PC-9 (cell line): ENCODE measurements at regions not wholly inside any gene's neighbourhood (a gene's known extent, or its start where the extent isn't known, plus 50 kb on each side); places are given as distances from the start of the nearest gene placed in this dataset.

Source experiments
- BruUV-seq: library from RNA; stranded (reverse); fragments of 400-500 nt; replicated peaks from 2 replicates; lab custom pipeline; 2021; lab: Mats Ljungman, UMichigan
- CTCF ChIA-PET: fragments of 300-600 bp; sonication (Branson Sonifier 250); formaldehyde crosslinking; loops from one replicate; lab custom pipeline; 2022; ENCODE audit warnings: antibody characterized with exemption; lab: Charles Lee
- POLR2A ChIA-PET: fragments of 300-600 bp; sonication (Branson Sonifier 250); formaldehyde crosslinking; loops from one replicate; lab custom pipeline; 2022; ENCODE audit warnings: antibody characterized with exemption; ENCODE audit not compliant: unreplicated experiment; lab: Charles Lee
- DNase-seq, 2 experiments: peaks; one replicate each; pipeline versions ENCODE4 v3.0.0 to v3.0.0-alpha.2; 2015 to 2022; ENCODE audit warnings: mixed read lengths in 1 of 2
- H2AFZ ChIP-seq: fragments of 200-600 bp; sonication (generic); 2 replicates; pipeline ENCODE4 v1.8.1; 2017; ENCODE audit warnings: antibody characterized with exemption
- H3F3A ChIP-seq: fragments of 200-600 bp; sonication (generic); 2 replicates; pipeline ENCODE4 v1.8.1; 2017; ENCODE audit warnings: antibody characterized with exemption, mild to moderate bottlenecking, low read depth; ENCODE audit not compliant: insufficient read depth
- H3K27ac ChIP-seq: fragments of 200-600 bp; sonication (generic); 2 replicates; pipeline ENCODE4 v1.6.1; 2016; ENCODE audit warnings: mixed run types
- H3K27me3 ChIP-seq: fragments of 200-600 bp; sonication (generic); 2 replicates; pipeline ENCODE4 v1.6.1; 2016; ENCODE audit warnings: low read depth, mixed run types; ENCODE audit not compliant: insufficient read depth
- H3K36me3 ChIP-seq: fragments of 200-600 bp; sonication (generic); 2 replicates; pipeline ENCODE4 v1.6.1; 2016; ENCODE audit warnings: low read depth, mixed run types
- H3K4me1 ChIP-seq: fragments of 200-600 bp; sonication (generic); replicated peaks from 2 replicates; pipeline ENCODE4 v1.6.1; 2016; ENCODE audit warnings: mixed run types; ENCODE audit not compliant: insufficient read depth
- H3K4me2 ChIP-seq: fragments of 200-600 bp; sonication (generic); 2 replicates; pipeline ENCODE4 v1.6.1; 2017; ENCODE audit warnings: mixed run types
- H3K4me3 ChIP-seq: fragments of 200-600 bp; sonication (generic); 2 replicates; pipeline ENCODE4 v1.6.1; 2016; ENCODE audit warnings: mixed run types
- H3K79me2 ChIP-seq: fragments of 200-600 bp; sonication (generic); 2 replicates; pipeline ENCODE4 v1.6.1; 2017; ENCODE audit warnings: low read depth, mixed run types
- H3K9me2 ChIP-seq: fragments of 200-600 bp; sonication (generic); 2 replicates; pipeline ENCODE4 v1.8.1; 2017; ENCODE audit warnings: mild to moderate bottlenecking; ENCODE audit not compliant: insufficient read depth
- H3K9me3 ChIP-seq: fragments of 200-600 bp; sonication (generic); 2 replicates; pipeline ENCODE4 v1.8.1; 2016; ENCODE audit warnings: low read depth; ENCODE audit not compliant: insufficient read depth
- H4K20me1 ChIP-seq: fragments of 200-600 bp; sonication (generic); 2 replicates; pipeline ENCODE4 v1.8.1; 2017; ENCODE audit not compliant: insufficient read depth
- CTCF ChIP-seq: fragments of 200-600 bp; sonication (generic); conservative IDR thresholded peaks from 2 replicates; pipeline ENCODE4 v1.6.1; 2017; ENCODE audit warnings: mixed run types, antibody characterized with exemption, mild to moderate bottlenecking, moderate library complexity
- EZH2 ChIP-seq: fragments of 200-600 bp; sonication (generic); IDR thresholded peaks from 2 replicates; pipeline ENCODE4 v1.8.0; 2017; ENCODE audit warnings: antibody characterized with exemption, low read depth
- intact Hi-C: fragments of 100-400 bp; cut with micrococcal nuclease; formaldehyde crosslinking; loops from one replicate; pipeline ENCODE4 v1.10.0; 2022; ENCODE audit not compliant: unreplicated experiment

- Histone ChIP-seq H3K4me2 (no peak overlapping the region), H4K20me1 (no peaks in the 10 kb centered on the region; the same call in 1 of the 2 replicates), H2AFZ (no peak overlapping the region), H3K9me3 (no peaks in the 10 kb centered on the region), H3K9me2 (no peaks in the 10 kb centered on the region), H3F3A (no peaks in the 10 kb centered on the region), H3K27me3 (peaks cover 46% of the 10 kb centered on the region), H3K4me3 (no peak overlapping the region), H3K27ac (no peak overlapping the region), H3K4me1 (no peaks in the 10 kb centered on the region), H3K79me2 (no peaks in the 10 kb centered on the region), H3K36me3 (no peaks in the 10 kb centered on the region)
- DNase-seq, result no peak
- no TSS peak for BruUV-seq
- POLR2A ChIA-PET, result no interaction called here
- CTCF ChIA-PET, result no interaction called here
- intact Hi-C loops, result no loop called here
- TF ChIP-seq EZH2, result no peak
- no peak for TF ChIP-seq CTCF
Observed at GRCh38 chr11:115774756-115775155, 270.5 kb upstream of the CADM1 start.

- Histone ChIP-seq H3K4me3 (no peak overlapping the region), H3K4me1 (no peaks in the 10 kb centered on the region), H3K27ac (no peak overlapping the region), H2AFZ (no peak overlapping the region), H4K20me1 (no peaks in the 10 kb centered on the region; the same call in 1 of the 2 replicates), H3K36me3 (no peaks in the 10 kb centered on the region), H3F3A (no peaks in the 10 kb centered on the region), H3K4me2 (no peak overlapping the region), H3K79me2 (no peaks in the 10 kb centered on the region), H3K27me3 (peaks cover 29% of the 10 kb centered on the region; the same call in 1 of the 2 replicates), H3K9me2 (no peaks in the 10 kb centered on the region), H3K9me3 (no peaks in the 10 kb centered on the region)
- CTCF ChIA-PET, result no interaction called here
- intact Hi-C loops, result no loop called here
- DNase-seq, result no peak
- POLR2A ChIA-PET, result no interaction called here
- TF ChIP-seq EZH2, result no peak
- TF ChIP-seq CTCF, result no peak
- BruUV-seq, result no TSS peak
Observed at GRCh38 chr11:115769891-115770290, 265.7 kb upstream of the CADM1 start.

- H3K4me1 ChIP-seq, result no peaks in the 10 kb centered on the region
- H3F3A ChIP-seq, result no peaks in the 10 kb centered on the region
- H3K79me2 ChIP-seq, result no peaks in the 10 kb centered on the region
- H3K9me2 ChIP-seq, result no peaks in the 10 kb centered on the region
- intact Hi-C loops, result no loop called here
- no peak overlapping the region for H3K27ac ChIP-seq
- no peaks in the 10 kb centered on the region for H3K36me3 ChIP-seq
- BruUV-seq, result no TSS peak
- no peak for DNase-seq
- no peak overlapping the region for H3K4me2 ChIP-seq
- H3K4me3 ChIP-seq, result no peak overlapping the region
- no peak for TF ChIP-seq EZH2
- TF ChIP-seq CTCF, result no peak
- no peaks in the 10 kb centered on the region for H3K9me3 ChIP-seq
- peaks cover 22% of the 10 kb centered on the region; the same call in 1 of the 2 replicates for H3K27me3 ChIP-seq
- H2AFZ ChIP-seq, result no peak overlapping the region
- CTCF ChIA-PET, result no interaction called here
- no peaks in the 10 kb centered on the region; the same call in 1 of the 2 replicates for H4K20me1 ChIP-seq
- POLR2A ChIA-PET, result no interaction called here
Observed at GRCh38 chr11:115767883-115768282, 263.7 kb upstream of the CADM1 start.
